Glutamatergic neuron (in vitro differentiated cells): ENCODE measurements at regions not wholly inside any gene's neighbourhood (a gene's known extent, or its start where the extent isn't known, plus 50 kb on each side); places are given as distances from the start of the nearest gene placed in this dataset.

Experiments used
- DNase-seq: peaks from one replicate; pipeline ENCODE4 v3.0.0; 2022
- H3K27ac Mint-ChIP-seq: one replicate; pipeline ENCODE4 v1.8.0; 2020; ENCODE audit warnings: mild to moderate bottlenecking, mixed read lengths, inconsistent platforms; ENCODE audit not compliant: unreplicated experiment
- H3K27me3 Mint-ChIP-seq: one replicate; pipeline ENCODE4 v1.8.0; 2020; ENCODE audit warnings: mild to moderate bottlenecking, moderate library complexity, mixed read lengths, inconsistent platforms; ENCODE audit not compliant: unreplicated experiment
- H3K36me3 Mint-ChIP-seq: one replicate; pipeline ENCODE4 v1.8.0; 2020; ENCODE audit warnings: mild to moderate bottlenecking, mixed read lengths, inconsistent platforms; ENCODE audit not compliant: unreplicated experiment
- H3K4me1 Mint-ChIP-seq: one replicate; pipeline ENCODE4 v1.8.0; 2020; ENCODE audit warnings: mild to moderate bottlenecking, low read depth, mixed read lengths, inconsistent platforms; ENCODE audit not compliant: unreplicated experiment
- H3K4me3 Mint-ChIP-seq: one replicate; pipeline ENCODE4 v1.8.0; 2020; ENCODE audit warnings: mild to moderate bottlenecking, mixed read lengths, inconsistent platforms; ENCODE audit not compliant: unreplicated experiment
- H3K9me3 Mint-ChIP-seq: one replicate; pipeline ENCODE4 v1.8.0; 2020; ENCODE audit warnings: mild to moderate bottlenecking, moderate library complexity, mixed read lengths, inconsistent platforms; ENCODE audit not compliant: unreplicated experiment
- TF ChIP-seq, protein P1 (sequence below): fragments of 200-600 bp; sonication (generic); IDR thresholded peaks from one replicate; pipeline ENCODE4 v1.5.0; 2021; ENCODE audit not compliant: partially characterized antibody, unreplicated experiment

DNA sequence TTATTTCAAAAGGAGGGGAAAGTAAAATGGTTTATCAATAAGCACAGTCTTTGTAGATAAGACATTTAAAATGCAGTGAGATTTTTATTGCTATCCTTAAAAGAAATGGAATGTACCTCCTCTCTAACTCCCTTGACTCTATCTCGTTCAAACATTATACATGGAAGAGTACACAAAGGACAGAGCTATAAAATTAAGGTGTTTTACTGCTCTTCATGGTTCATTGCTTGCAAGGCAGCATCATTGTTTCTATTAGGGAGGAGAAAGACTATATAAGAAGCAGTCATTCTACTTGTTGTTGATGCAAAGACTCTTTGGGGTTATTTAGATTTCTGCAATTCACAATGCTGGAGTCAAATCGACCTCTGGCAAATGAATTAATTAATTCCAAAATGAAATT, 380.2 kb upstream of the NDST3 start:
- Mint-ChIP-seq H3K9me3 (peaks cover 3% of the 10 kb centered on the region), H3K4me1 (no peaks in the 10 kb centered on the region), H3K4me3 (no peak overlapping the region), H3K36me3 (peaks cover 14% of the 10 kb centered on the region), H3K27ac (no peak overlapping the region), H3K27me3 (no peaks in the 10 kb centered on the region)
- TF ChIP-seq, protein P1, sequence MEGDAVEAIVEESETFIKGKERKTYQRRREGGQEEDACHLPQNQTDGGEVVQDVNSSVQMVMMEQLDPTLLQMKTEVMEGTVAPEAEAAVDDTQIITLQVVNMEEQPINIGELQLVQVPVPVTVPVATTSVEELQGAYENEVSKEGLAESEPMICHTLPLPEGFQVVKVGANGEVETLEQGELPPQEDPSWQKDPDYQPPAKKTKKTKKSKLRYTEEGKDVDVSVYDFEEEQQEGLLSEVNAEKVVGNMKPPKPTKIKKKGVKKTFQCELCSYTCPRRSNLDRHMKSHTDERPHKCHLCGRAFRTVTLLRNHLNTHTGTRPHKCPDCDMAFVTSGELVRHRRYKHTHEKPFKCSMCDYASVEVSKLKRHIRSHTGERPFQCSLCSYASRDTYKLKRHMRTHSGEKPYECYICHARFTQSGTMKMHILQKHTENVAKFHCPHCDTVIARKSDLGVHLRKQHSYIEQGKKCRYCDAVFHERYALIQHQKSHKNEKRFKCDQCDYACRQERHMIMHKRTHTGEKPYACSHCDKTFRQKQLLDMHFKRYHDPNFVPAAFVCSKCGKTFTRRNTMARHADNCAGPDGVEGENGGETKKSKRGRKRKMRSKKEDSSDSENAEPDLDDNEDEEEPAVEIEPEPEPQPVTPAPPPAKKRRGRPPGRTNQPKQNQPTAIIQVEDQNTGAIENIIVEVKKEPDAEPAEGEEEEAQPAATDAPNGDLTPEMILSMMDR, result no peak
- DNase-seq, result no peak

GRCh38 chr4:117660668-117661067, 373.6 kb upstream of the NDST3 start:
- no peaks in the 10 kb centered on the region for H3K27me3 Mint-ChIP-seq
- H3K4me3 Mint-ChIP-seq, result no peak overlapping the region
- no peak overlapping the region for H3K27ac Mint-ChIP-seq
- peaks cover 2% of the 10 kb centered on the region for H3K9me3 Mint-ChIP-seq
- no peaks in the 10 kb centered on the region for H3K4me1 Mint-ChIP-seq
- H3K36me3 Mint-ChIP-seq, result peaks cover 11% of the 10 kb centered on the region
- no peak for DNase-seq
- TF ChIP-seq, protein P1, result no peak

GRCh38 chr4:117661091-117662072, 372.9 kb upstream of the NDST3 start:
- no peak overlapping the region for H3K27ac Mint-ChIP-seq
- DNase-seq, result no peak

DNA sequence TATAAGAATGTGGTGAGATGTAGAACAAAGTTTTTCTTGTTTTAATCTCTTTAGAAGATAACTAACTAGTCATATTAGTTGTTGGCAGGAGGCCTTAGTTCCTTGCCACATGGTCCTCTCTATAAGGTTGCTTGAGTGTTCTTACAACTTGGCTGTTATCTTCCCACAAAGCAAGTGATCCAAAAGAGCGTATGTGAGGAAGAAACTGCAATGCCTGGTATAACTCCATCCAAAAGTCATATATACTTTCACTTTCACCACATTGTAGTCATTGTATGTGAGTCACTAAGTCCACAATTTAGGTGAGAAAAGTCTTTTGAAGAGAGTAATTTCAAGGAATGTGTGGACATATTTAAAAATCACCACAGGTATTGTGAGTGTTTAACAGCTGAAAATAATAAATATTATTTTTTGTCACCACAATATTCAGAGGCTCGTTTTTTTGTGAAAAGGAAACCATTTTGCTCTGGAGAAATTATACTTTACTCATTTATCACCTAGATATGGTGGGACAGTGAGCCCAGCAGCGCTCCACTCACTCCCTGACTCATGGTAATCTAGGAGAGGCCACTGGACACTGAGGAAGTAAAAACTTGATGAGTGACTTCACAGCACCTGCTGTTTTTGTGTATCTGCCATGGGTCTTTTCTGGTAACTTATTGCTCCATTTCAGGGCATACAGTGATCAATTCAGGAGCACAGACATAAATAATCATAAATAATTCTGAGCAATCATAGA, 369.4 kb upstream of the NDST3 start:
- Mint-ChIP-seq H3K4me3 (no peak overlapping the region), H3K9me3 (peaks cover 4% of the 10 kb centered on the region), H3K36me3 (no peaks in the 10 kb centered on the region), H3K27ac (no peak overlapping the region), H3K27me3 (no peaks in the 10 kb centered on the region), H3K4me1 (no peaks in the 10 kb centered on the region)
- TF ChIP-seq, protein P1, result no peak
- DNase-seq, result no peak

More at GRCh38 chr4:117661091-117662072, 372.9 kb upstream of the NDST3 start:
- H3K27me3 Mint-ChIP-seq, result no peaks in the 10 kb centered on the region
- H3K36me3 Mint-ChIP-seq, result peaks cover 11% of the 10 kb centered on the region
- H3K4me3 Mint-ChIP-seq, result no peak overlapping the region
- no peaks in the 10 kb centered on the region for H3K4me1 Mint-ChIP-seq
- peaks cover 2% of the 10 kb centered on the region for H3K9me3 Mint-ChIP-seq
- TF ChIP-seq, protein P1, result no peak
